GM10248 (cell line): ENCODE measurements at regions not wholly inside any gene's neighbourhood (a gene's known extent, or its start where the extent isn't known, plus 50 kb on each side); places are given as distances from the start of the nearest gene placed in this dataset.

Experiments used
- CTCF ChIA-PET: fragments of 300-600 bp; sonication (Branson Sonifier 250); formaldehyde crosslinking; extraction: SDS; loops from one replicate; lab custom pipeline; 2021; ENCODE audit warnings: antibody characterized with exemption; lab: Yijun Ruan, JAX
- POLR2A ChIA-PET: fragments of 350-650 bp; sonication (Branson Sonifier 250); formaldehyde crosslinking; extraction: SDS; loops from one replicate; lab custom pipeline; 2020; ENCODE audit warnings: antibody characterized with exemption; lab: Yijun Ruan, JAX
- DNase-seq: peaks from one replicate; pipeline ENCODE4 v3.0.0; 2012; ENCODE audit errors: extremely low spot score
- CTCF ChIP-seq: IDR thresholded peaks from 2 replicates; pipeline ENCODE4 v1.5.1; 2012; ENCODE audit warnings: mild to moderate bottlenecking, low read depth; ENCODE audit errors: extremely low read depth, missing control alignments, control extremely low read depth

- ChIA-PET CTCF (no interaction called here), POLR2A (no interaction called here)
- no peak for TF ChIP-seq CTCF
- no peak for DNase-seq
These were observed 249.7 kb downstream of the C1orf94 start for GRCh38 chr1:34426325-34426896.

- no peak for TF ChIP-seq CTCF
- DNase-seq = no peak
- ChIA-PET CTCF (no interaction called here), POLR2A (no interaction called here)
These were observed 250.5 kb downstream of the C1orf94 start for GRCh38 chr1:34427170-34427569.

GRCh38 chr1:34433099-34433498 lies 256.4 kb downstream of the C1orf94 start:
- TF ChIP-seq CTCF = no peak
- no peak for DNase-seq
- CTCF ChIA-PET = interaction anchor here (1.1 kb wide), 2 partner anchors 16 to 27 kb away, joined by 3 to 4 read pairs; no protein-coding TSS in a partner anchor
- POLR2A ChIA-PET = no interaction called here

- no peak for DNase-seq
- ChIA-PET CTCF (no interaction called here), POLR2A (no interaction called here)
- TF ChIP-seq CTCF = no peak
These were observed 260.1 kb downstream of the C1orf94 start for GRCh38 chr1:34436836-34437235.

- POLR2A ChIA-PET = no interaction called here
- CTCF ChIA-PET = no interaction called here
- DNase-seq = no peak
- no peak for TF ChIP-seq CTCF
These were observed 264.8 kb downstream of the C1orf94 start for GRCh38 chr1:34441259-34442069.

- no peak for TF ChIP-seq CTCF
- POLR2A ChIA-PET = no interaction called here
- DNase-seq = no peak
- CTCF ChIA-PET = interaction anchor here (1.2 to 3.7 kb wide), 2 partner anchors 9 to 16 kb away, joined by 3 to 16 read pairs; no protein-coding TSS in a partner anchor
These were observed 267.8 kb downstream of the C1orf94 start for GRCh38 chr1:34444516-34444915.
